ENCODE measurements at regions not wholly inside any gene's neighbourhood (a gene's known extent, or its start where the extent isn't known, plus 50 kb on each side); places are given as distances from the start of the nearest gene placed in this dataset.

DNA sequence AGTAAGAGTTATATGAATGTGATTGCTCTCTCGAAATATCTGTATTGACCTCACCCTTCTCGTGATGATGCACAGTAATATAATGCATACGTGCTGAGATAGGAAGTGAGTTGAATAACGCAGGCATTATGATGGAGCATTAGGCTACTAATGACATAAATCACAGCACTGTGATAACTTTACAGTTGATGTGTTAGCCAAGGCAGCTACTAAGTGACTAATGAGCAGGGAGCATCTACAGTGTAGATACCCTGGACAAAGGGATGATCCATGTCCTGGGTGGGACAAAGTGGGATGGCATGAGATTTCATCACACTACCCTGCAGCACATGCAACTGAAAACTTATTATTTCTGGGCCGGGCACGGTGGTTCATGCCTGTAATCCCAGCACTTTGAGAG is 68.4 kb downstream of the HDGFL1 start:
- H4K5ac ChIP-seq (ENCODE audit: insufficient read length, low read depth, low read length): no peak overlapping the region
- H3K56ac ChIP-seq (ENCODE audit: insufficient read length, low read depth, low read length): no peak overlapping the region
- no peak overlapping the region for H2BK20ac ChIP-seq (ENCODE audit: low read depth, low read length, poor library complexity, severe bottlenecking)
- H3K18ac ChIP-seq (ENCODE audit: insufficient read length, low read depth, low read length): no peak overlapping the region
- H3K14ac ChIP-seq (ENCODE audit: insufficient read depth, low read length): no peak overlapping the region
- no peak overlapping the region for H3K23ac ChIP-seq (ENCODE audit: insufficient read length, low read depth, low read length)
- no peaks in the 10 kb centered on the region for H4K20me1 ChIP-seq (ENCODE audit: control insufficient read depth, insufficient read depth, insufficient read length)
- H3K4me3 Mint-ChIP-seq: no peak overlapping the region
- no peaks in the 10 kb centered on the region for H3K36me3 Mint-ChIP-seq (ENCODE audit: insufficient read depth in 1 of 3, low read depth in 3 of 3)
- H3K79me1 ChIP-seq (ENCODE audit: insufficient read depth, low read depth, low read length, poor library complexity, severe bottlenecking): no peaks in the 10 kb centered on the region
- no peak for DNase-seq
- no peak overlapping the region for H4K91ac ChIP-seq (ENCODE audit: insufficient read length, low read depth, low read length)
- no peak overlapping the region for H2BK15ac ChIP-seq (ENCODE audit: low read depth, low read length)
- H2BK5ac ChIP-seq (ENCODE audit: insufficient read length, low read length): no peak overlapping the region
- H3K27me3 ChIP-seq (ENCODE audit: insufficient read depth, low read length): no peaks in the 10 kb centered on the region
- H4K8ac ChIP-seq (replicated peaks; ENCODE audit: insufficient read length, low read depth, low read length): no peak overlapping the region
- H2AFZ ChIP-seq (ENCODE audit: low read length): no peak overlapping the region
- H3K4me2 ChIP-seq (ENCODE audit: insufficient read depth, insufficient read length, low read length): no peak overlapping the region
- H3K79me2 ChIP-seq (ENCODE audit: insufficient read depth, low read length): no peaks in the 10 kb centered on the region
- peaks cover 4 to 6% of the 10 kb centered on the region in 2 experiments for H3K4me1 Mint-ChIP-seq
- H3K9ac ChIP-seq (ENCODE audit: extremely low read depth, insufficient read length, low read length): no peak overlapping the region
- TF ChIP-seq, protein P1, sequence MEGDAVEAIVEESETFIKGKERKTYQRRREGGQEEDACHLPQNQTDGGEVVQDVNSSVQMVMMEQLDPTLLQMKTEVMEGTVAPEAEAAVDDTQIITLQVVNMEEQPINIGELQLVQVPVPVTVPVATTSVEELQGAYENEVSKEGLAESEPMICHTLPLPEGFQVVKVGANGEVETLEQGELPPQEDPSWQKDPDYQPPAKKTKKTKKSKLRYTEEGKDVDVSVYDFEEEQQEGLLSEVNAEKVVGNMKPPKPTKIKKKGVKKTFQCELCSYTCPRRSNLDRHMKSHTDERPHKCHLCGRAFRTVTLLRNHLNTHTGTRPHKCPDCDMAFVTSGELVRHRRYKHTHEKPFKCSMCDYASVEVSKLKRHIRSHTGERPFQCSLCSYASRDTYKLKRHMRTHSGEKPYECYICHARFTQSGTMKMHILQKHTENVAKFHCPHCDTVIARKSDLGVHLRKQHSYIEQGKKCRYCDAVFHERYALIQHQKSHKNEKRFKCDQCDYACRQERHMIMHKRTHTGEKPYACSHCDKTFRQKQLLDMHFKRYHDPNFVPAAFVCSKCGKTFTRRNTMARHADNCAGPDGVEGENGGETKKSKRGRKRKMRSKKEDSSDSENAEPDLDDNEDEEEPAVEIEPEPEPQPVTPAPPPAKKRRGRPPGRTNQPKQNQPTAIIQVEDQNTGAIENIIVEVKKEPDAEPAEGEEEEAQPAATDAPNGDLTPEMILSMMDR (conservative IDR thresholded peaks at IDR 0.05): no peak
- no peaks in the 10 kb centered on the region for H3K9me3 ChIP-seq (ENCODE audit: control insufficient read depth, low read depth, low read length)
- no peaks in the 10 kb centered on the region for H3K9me3 Mint-ChIP-seq
- no peak overlapping the region for H3K4ac ChIP-seq (ENCODE audit: low read depth, low read length)
- no peak overlapping the region for H3K27ac Mint-ChIP-seq
- H3K23me2 ChIP-seq (ENCODE audit: insufficient read length, low read depth, low read length, poor library complexity, severe bottlenecking): no peaks in the 10 kb centered on the region
- no peak overlapping the region for H2AK5ac ChIP-seq (ENCODE audit: insufficient read length, low read length)
- H3T11ph ChIP-seq (ENCODE audit: low read length): no peak overlapping the region
- H2BK120ac ChIP-seq (ENCODE audit: low read depth, low read length, poor library complexity, severe bottlenecking): no peak overlapping the region
- H3K27ac ChIP-seq (ENCODE audit: insufficient read length, low read depth, low read length): no peak overlapping the region
- no peaks in the 10 kb centered on the region for H3K27me3 Mint-ChIP-seq (ENCODE audit: low read depth)
- no CpG with 5 or more reads among the region's 6 CpGs for WGBS (ENCODE audit: extremely low coverage, insufficient read length, low lambda C conversion rate)
- H3K4me1 ChIP-seq (ENCODE audit: insufficient read depth, low read length): no peaks in the 10 kb centered on the region
- H2BK12ac ChIP-seq (ENCODE audit: insufficient read length, low read depth, low read length): no peak overlapping the region
